ENCODE measurements at regions not wholly inside any gene's neighbourhood (a gene's known extent, or its start where the extent isn't known, plus 50 kb on each side); places are given as distances from the start of the nearest gene placed in this dataset.

DNA sequence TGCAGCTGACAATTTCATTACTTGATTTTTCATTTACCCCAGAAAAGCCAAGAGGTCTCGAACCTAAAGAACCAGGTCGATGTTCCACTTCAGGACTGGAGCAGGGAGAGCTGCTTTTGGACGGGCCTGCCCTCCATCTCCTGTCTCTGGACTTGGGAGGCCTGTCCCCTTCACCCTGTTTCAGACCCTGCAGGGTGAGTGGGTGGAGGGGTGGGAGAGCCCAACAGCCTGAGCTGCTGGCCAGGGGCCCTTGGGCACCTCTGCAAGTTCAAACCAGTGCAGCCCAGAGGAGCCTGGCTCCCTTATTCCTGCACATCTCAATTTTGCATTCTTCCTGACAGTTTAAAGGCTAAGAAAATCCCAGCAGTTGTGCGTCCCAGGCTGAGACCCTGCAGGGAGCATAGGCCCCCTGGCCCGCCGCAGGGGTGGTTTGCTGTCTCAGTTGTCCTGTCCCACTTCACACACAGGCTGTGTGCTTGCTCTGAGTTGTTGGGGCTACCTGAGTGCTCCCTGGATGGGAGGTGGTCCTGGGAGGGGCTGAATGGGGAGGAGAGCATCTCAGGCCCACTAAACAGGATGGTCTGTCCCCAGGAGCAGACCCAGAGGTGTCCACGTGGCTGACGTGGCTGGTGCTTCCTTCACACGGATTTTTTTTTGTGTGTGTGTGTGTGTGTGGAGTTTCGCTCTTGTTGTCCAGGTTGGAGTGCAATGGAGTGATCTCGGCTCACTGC is 443.7 kb downstream of the PTPRU start:
- peak; percentile 34 for DNase-seq (ENCODE audit: low spot score)
- intact Hi-C loops (cut with DNase I) = no loop called here
- ATAC-seq = no peak

DNA sequence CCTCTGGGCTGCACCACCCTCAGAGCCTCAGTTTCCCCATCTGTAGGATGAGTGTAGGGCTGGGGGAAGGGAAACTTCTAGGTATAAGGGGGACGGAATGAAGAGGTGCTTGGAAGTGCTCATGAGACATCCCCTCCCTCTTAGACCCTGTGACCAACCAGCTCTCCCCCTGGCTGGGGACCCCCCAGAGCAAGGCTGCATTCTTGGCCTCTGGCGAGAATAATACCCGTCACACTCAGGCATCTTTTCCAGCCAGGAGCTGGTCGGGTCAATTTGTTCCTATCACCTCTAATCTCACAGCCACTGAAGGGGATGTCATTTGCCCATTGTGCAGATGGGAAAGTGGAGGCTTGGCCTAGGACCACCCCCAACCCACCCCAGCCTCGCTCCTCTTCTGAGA is 443.0 kb downstream of the PTPRU start:
- ATAC-seq (no peak), DNase-seq (ENCODE audit: low spot score) (peak; percentile 21)
- intact Hi-C loops (cut with DNase I) = no loop called here

DNA sequence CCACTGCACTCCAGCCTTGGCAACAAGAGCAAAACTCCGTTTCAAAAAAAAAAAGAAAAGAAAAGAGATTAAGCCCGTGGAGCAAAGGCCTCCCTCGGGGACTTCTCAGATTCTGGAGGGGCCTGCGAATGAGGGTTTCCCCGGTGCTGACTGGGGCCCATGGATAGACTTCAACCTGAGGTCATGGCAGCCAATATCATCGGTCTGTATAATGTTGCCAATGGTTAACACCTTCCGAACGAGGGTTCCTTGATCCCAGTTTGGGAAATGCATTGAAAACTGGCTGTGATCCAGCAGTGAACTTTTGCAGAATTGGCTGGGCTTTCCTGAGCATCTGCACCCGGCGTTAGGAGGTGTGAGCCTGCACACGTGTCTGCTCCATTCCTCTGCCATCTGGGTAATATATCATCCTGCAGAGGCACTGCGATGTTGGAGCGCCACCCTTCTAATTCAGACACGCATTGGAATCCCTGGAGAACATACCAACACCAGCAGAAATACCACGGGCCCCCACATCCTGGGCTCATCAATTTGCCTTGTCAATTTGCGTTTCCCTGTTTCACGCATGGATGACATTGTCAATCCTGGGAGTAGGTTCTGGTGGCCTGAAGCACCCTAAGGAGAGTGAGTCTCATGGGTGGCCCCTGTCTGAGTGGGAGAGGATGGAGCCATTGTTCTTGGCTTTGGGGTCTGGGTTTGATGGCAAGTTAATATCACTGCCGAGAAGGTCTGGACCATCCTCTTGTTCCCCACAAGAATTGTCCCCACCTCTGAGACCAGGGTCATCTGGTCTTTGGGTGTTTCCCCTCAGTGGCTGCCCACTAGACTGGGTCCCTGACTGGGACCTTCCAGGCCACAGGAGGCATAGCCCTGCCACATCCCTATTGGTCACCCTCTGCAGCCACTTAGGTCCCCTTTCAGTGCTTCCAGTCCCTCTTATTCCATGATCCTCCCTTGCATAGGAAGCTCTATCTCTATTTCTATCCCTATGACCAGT is 441.0 kb downstream of the PTPRU start:
- ATAC-seq = no peak
- DNase-seq (ENCODE audit: low spot score) = peak; percentile 19
- intact Hi-C loops (cut with DNase I) = no loop called here

DNA sequence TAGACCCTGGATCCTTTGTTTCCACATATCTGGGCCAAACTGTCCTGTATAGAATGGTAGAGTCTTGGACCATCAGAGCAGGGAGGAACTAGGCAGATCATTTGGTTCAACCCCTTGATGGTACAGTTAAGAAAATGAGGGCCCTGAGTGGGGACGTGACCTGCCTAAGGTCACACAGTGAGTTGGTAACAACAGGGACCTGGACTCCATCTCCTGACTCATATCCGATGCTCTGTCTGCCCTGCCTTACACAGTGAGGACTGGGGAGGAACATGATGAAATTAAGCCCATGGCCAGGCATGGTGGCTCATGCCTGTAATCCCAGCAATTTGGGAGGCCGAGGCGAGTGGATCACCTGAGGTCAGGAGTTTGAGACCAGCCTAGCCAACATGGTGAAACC is 440.2 kb downstream of the PTPRU start:
- ATAC-seq (no peak), DNase-seq (ENCODE audit: low spot score) (peak; percentile 3)
- intact Hi-C loops (cut with DNase I) = no loop called here

DNA sequence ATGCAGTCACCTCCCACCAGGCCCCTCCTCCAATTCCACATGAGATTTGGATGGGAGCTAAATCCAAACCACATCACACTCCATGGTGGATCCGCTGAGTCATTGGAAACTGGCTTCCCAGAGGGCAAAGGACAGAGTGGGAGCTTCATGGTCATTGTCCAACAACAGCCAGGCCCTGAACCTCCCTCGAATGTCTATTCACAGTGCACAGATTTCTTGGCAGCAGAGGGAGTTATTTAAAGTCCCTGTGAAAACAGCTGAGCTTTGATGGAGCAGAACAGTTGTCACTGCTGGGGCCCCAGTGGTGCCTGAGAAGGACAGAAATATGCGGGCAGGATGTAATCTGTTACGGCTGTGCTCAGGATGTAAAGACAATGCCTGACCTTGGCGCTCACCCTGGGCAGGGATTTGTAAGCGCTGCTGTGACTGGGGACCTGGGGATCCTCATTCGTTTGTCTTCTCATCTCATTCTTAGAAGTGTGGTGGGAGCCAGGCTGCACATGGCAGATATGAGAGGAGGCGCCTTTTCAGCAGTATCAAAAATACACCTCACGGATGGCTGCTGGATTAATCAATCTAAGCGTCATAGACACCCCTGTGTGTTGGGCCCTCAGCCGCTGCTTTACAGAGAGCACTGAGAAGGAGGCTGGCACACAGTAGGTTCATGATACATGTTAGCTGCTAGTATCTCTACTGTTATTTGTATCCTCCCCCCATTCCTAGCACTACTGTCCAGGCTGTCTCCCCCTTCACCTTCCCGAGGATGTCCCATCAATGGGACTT is 439.4 kb downstream of the PTPRU start:
- intact Hi-C loops (cut with DNase I) = no loop called here
- peak; percentile 18 for DNase-seq (ENCODE audit: low spot score)
- no peak for ATAC-seq

DNA sequence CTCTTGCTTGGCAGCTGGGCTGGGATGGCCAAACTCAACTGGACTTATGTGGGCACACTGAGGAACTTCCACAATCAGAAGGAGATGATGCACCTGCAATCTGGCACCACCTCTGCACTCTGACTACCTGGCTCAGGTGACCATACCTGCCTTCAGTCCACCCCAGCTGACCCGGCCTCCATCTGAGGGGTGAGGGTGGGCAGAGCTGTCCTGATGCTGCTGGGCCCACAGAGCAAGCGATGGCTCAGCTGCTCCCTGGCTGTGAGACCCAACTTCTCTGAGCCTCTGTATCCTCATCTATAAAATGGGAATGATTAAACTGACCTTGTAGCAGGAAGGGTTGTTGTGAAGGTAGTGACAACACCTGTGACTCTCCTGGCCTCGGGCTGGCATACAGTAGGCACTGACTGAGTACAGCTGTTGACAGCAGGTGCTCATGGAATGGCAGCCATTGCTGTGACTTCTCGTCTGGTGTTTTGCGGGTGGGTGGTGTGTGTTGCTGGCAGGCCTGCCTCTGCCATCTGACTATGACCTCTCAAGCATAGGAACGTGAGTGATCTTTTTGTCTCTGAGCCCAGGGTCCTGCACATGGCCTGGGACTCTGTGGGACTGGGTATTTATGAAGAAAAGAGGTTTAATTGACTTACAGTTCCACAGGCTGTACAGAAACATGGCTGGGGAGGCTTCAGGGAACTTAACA is 438.5 kb downstream of the PTPRU start:
- ATAC-seq (no peak), DNase-seq (ENCODE audit: low spot score) (peak; percentile 45)

DNA sequence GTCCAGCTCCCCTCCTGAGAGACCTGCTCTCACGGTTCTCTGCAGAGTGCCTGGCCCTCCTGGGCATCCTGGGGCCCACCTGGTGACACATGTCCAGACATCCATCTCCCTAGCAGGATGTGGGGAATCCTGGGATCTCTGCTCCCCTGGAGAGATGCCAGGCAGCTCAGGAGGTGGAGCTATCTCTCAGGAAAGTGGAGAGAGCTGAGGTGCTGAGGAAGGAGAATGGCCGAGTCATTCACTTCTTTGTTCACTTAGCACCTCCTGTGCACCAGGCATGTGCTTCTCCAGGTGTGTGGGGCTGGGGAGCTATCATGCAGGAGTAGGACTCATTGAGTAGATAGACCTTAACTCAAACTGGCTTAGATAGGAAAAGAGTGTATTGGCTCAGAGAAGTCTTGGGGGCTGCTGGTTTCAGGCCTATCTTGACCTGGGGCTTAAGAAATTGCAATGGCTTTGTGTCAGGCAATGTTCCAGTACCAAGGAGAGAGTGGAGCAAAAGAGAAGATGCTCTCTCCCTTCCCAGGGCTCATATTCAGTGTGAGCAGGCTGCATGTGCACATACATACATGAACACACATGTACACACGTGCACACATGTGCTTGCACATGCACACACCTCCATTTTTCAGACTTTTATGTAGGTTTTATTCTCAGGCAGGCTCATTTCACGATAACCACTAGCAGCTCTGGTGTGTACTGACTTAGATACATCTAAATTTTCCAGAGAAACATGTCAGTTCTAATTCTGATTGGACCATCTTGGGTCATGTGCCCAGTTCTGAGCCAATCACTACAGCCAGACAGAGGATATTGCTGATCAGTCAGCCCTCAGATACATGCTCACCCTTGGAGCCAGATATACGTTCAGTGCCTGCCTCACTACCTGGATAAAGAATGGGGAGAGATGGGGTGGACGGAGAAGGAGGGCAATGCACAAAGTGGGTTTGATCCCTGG is 437.6 kb downstream of the PTPRU start:
- DNase-seq (ENCODE audit: low spot score) (peak; percentile 22), ATAC-seq (no peak)
- intact Hi-C loops (cut with DNase I) = no loop called here

More for the DNA sequence above, 438.5 kb downstream of the PTPRU start:
- intact Hi-C loops (cut with DNase I) = no loop called here

DNA sequence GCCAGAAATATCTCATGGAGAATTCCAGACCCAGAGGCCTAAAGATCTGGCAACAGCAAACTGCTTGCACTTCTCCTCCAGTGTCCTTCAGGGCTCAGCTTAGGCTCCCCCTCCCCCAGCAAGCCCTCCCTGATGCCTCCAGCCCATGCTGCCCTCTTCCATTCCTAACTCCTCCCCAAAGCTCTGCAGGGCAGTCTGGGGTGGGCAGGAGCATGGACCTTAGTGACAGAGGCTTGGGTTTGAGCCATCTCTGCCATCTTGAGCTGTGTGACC is 436.8 kb downstream of the PTPRU start:
- no peak for DNase-seq (ENCODE audit: low spot score)
- no peak for ATAC-seq
- intact Hi-C loops (cut with DNase I) = no loop called here

DNA sequence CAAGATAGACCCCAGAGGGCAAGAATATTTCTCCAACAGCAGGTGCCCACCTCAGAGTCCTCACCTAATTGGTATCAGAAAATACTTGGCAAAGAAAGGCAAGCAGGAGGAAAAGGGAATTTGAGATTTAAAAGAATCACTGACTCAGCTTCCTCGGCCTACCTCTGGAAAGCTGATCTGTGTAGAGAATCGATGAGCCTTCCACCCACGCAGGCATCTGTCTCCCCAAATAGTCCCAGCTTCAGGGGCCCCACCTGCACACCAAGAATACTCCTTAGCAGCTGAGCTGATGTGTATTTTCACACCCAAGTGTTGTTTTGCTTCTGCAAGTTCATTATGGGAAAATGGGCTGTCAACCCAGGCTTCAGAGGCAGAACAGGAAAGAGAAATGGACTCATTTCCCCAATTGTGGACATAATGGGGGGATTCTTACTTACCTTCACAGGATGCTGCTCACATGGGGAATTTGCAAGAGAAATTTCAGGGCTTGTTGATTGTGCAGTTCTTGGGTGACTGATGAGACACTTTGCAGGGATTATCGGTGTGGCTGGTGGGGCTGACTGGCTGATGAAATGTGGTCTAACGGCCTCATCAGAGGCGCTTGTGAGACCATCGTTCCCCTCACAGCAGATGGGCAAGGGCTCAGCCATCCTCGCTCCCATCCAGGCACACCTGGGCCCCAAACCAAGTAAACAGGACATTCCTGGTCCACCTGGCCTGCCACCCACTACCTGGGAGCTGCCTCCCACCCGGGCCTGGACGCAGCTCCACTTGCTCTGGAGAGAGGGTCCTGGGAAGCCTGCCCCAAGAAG is 436.3 kb downstream of the PTPRU start:
- ATAC-seq (no peak), DNase-seq (ENCODE audit: low spot score) (peak; percentile 47)
- intact Hi-C loops (cut with DNase I) = no loop called here

DNA sequence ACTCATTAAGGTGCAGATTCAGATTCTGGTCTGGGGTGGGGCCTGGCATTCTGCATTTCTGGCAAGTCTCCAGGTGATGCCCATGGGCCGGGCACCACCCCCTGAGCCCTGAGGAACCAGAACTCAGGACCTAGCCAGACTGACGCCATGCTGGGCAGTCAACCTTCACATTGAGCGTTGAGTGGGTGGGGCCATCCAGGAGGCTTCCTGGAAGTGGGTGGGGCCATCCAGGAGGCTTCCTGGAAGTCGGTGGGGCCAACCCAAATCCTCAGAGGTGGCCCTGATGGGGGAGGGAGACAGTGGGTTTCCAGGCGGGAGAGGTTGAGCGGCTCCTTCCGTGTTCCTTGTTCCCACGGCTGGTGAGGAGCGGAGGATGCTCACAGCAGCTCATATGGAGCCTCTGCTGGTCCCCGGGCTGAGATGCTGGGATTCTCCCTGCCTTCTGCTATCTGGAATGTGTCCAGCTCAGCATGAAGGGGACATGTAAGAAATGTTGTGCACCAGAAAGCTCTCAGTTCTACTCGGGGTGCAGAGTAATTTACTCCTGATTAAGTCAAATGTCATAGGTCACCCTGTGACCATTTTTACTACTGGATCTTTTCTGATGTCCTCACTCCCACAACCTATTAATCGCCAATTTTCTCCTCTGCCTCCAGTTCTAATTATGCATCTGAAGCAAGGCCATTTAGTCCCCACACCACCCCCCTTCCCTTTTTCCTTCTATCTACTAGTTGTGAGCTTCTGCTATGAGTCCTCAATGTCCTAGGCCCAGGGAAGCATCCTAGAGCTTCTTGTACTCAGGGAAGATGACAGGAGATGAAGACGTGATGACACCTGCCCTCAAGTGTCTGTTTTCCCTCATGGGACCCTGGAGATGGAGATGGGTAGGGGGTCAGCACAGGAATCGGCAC is 435.4 kb downstream of the PTPRU start:
- intact Hi-C loops (cut with DNase I) = no loop called here
- ATAC-seq = no peak
- peak; percentile 37 for DNase-seq (ENCODE audit: low spot score)

DNA sequence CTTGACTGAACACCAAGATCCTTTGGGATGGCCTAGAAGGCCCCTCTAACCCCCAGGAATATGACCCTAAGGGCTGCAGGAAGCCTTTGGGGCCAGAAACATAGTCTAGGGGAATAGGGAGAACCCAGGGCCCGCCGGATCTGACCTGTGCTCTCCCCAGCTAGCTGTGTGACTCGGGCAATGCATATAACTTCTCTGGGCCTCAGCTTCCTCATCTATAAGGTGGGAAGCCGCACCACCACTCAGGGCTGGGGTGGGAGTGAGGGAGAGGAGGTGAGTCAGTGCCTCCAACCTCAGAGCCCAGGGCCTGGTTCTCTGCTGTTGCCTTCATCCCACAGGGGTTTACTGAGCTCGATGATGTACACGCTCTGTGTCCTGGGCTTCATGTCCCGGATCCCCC is 434.4 kb downstream of the PTPRU start:
- no peak for ATAC-seq
- intact Hi-C loops (cut with DNase I) = no loop called here
- DNase-seq (ENCODE audit: low spot score) = peak; percentile 37

DNA sequence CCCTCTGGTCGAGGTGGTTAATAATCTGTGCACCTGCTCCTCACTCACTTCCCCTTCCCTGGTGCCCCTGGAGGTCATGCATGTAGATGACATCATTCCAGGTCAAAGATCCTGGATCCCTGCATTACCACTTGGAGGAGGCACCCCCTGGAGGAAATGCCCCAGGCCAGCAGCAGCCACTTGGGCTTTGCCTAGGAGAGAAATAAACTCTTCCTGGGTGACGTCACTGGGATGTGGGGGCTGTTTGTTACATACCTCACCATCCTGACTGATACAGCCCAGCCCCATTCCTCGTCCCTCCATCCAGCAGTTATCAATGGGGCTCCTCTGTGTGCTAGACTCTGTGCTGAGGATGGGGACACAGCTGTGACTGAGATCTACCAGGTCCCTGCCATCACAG is 433.6 kb downstream of the PTPRU start:
- intact Hi-C loops (cut with DNase I) = no loop called here
- DNase-seq (ENCODE audit: low spot score) = peak; percentile 12
- no peak for ATAC-seq

DNA sequence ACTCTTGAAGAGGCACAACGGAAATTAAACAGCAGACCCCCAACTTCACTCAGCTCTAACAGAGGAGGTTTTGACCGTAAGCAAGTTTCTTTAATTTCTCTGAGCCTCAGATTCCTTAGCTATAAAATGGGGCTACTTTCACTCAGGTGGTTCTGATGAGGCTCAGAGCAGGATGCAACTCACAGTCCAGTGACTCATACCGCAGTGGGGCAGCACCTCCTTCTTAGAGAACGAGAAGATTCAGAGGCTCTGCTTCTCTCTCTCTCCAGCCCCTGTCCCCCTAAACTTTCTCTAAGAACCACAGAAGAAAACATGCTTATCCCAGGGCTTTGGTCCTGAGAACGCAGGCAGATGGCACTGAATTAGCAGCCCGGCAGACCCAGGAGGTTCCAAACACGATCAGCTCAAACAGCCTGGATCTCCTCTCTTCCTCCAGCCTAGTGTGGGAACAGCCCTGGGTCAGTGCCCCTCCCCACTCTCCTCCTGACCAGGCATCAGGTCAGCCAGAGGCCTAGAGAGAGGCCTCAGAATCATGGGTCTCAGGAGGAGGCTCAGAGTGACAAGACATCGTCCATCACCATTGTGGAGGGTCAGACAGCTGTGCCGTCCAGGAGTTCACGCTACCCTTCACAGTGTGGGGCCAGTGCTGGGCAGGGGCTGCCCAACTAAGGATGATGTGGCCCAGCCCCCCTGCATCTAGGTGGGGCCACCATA is 433.0 kb downstream of the PTPRU start:
- no peak for ATAC-seq
- intact Hi-C loops (cut with DNase I) = no loop called here
- DNase-seq (ENCODE audit: low spot score) = peak; percentile 26

DNA sequence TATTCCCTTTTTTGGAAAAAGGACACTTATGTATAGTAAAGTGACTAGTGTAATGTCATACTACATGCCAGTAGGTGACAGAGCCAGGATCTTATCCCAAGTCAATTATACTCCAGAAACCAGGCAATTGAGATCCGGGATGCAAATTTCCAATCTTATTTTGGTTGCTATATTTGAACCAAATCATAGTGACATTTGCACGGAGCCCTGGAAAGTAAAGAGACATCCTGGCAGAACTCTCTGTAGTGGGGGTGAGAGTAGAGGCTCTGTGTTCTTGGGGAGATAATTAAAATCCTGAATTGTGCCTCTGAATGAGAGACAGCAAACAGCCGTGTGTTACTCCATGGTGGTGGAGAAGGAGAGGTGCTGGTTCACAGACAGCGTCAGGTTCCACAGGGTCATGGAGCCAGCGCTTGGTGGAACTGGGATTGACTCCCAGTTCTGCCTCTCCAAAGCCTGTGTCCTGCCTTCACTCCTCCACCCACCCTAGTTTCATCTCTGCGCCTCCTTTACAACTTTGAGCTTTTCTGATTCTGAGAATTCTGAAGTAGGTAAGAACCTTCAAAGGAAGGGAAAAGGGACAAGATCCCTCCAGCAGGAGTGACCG is 432.3 kb downstream of the PTPRU start:
- intact Hi-C loops (cut with DNase I) = no loop called here
- DNase-seq (ENCODE audit: low spot score) = peak; percentile 9
- ATAC-seq = no peak

DNA sequence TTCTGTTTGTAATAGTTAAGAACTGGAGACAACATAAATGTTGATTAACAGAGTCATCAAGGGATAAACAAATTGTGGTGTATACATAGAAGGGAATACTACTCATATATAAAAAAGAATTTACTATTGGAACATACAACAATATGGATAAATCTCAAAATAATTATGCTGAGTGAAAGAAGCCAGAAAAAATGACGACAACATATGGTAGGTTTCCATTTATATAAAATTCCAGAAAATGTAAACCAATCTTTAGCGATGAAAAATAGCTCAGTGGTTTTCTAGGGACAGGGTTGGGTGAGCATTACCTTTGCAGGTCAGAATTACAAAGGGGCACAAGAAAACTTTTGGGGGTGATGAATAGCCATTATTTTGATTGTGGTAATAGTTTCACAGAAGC is 431.6 kb downstream of the PTPRU start:
- DNase-seq (ENCODE audit: low spot score) (no peak), ATAC-seq (no peak)
- intact Hi-C loops (cut with DNase I) = no loop called here

Data from sciatic nerve (tissue), 2 donors.